ENCODE measurements at regions not wholly inside any gene's neighbourhood (a gene's known extent, or its start where the extent isn't known, plus 50 kb on each side); places are given as distances from the start of the nearest gene placed in this dataset.

GRCh38 chr5:23433534-23434315, 73.7 kb upstream of the PRDM9 start:
- H2BK12ac ChIP-seq (ENCODE audit: insufficient read length, low read depth, low read length) = no peak overlapping the region

More at GRCh38 chr5:23433534-23434315, 73.7 kb upstream of the PRDM9 start:
- Histone ChIP-seq H3K79me2 (ENCODE audit: insufficient read depth, low read length) (no peaks in the 10 kb centered on the region), H3K14ac (ENCODE audit: insufficient read depth, low read length) (no peak overlapping the region), H4K8ac (replicated peaks; ENCODE audit: insufficient read length, low read depth, low read length) (no peak overlapping the region), H3K23me2 (ENCODE audit: insufficient read length, low read depth, low read length, poor library complexity, severe bottlenecking) (no peaks in the 10 kb centered on the region), H3K18ac (ENCODE audit: insufficient read length, low read depth, low read length) (no peak overlapping the region), H3K27me3 (ENCODE audit: insufficient read depth, low read length) (no peaks in the 10 kb centered on the region), H2BK20ac (ENCODE audit: low read depth, low read length, poor library complexity, severe bottlenecking) (no peak overlapping the region), H4K20me1 (ENCODE audit: control insufficient read depth, insufficient read depth, insufficient read length) (no peaks in the 10 kb centered on the region), H3K23ac (ENCODE audit: insufficient read length, low read depth, low read length) (no peak overlapping the region), H2AK5ac (ENCODE audit: insufficient read length, low read length) (no peak overlapping the region), H3K4ac (ENCODE audit: low read depth, low read length) (no peak overlapping the region), H3K9me3 (ENCODE audit: control insufficient read depth, low read depth, low read length) (no peaks in the 10 kb centered on the region), H2BK120ac (ENCODE audit: low read depth, low read length, poor library complexity, severe bottlenecking) (no peak overlapping the region), H4K91ac (ENCODE audit: insufficient read length, low read depth, low read length) (no peak overlapping the region), H3K56ac (ENCODE audit: insufficient read length, low read depth, low read length) (no peak overlapping the region), H2BK5ac (ENCODE audit: insufficient read length, low read length) (no peak overlapping the region), H2BK15ac (ENCODE audit: low read depth, low read length) (no peak overlapping the region), H2AFZ (ENCODE audit: low read length) (no peak overlapping the region), H3K27ac (ENCODE audit: insufficient read length, low read depth, low read length) (no peak overlapping the region), H3K79me1 (ENCODE audit: insufficient read depth, low read depth, low read length, poor library complexity, severe bottlenecking) (no peaks in the 10 kb centered on the region), H3T11ph (ENCODE audit: low read length) (no peak overlapping the region), H3K4me2 (ENCODE audit: insufficient read depth, insufficient read length, low read length) (no peak overlapping the region), H4K5ac (ENCODE audit: insufficient read length, low read depth, low read length) (no peak overlapping the region), H3K4me1 (ENCODE audit: insufficient read depth, low read length) (no peaks in the 10 kb centered on the region), H3K9ac (ENCODE audit: extremely low read depth, insufficient read length, low read length) (no peak overlapping the region)
- no peaks in the 10 kb centered on the region for H3K4me1 Mint-ChIP-seq
- no peak overlapping the region for H3K4me3 Mint-ChIP-seq
- no peak overlapping the region for H3K27ac Mint-ChIP-seq
- DNase-seq = no peak
- no peaks in the 10 kb centered on the region for H3K27me3 Mint-ChIP-seq (ENCODE audit: low read depth)
- peaks cover 0 to 8% (median 0%) of the 10 kb centered on the region in 3 experiments; a peak in 3 of 7 replicates for H3K36me3 Mint-ChIP-seq (ENCODE audit: insufficient read depth in 1 of 3, low read depth in 3 of 3)
- no peaks in the 10 kb centered on the region; a peak in 2 of 5 replicates for H3K9me3 Mint-ChIP-seq
- TF ChIP-seq CTCF (conservative IDR thresholded peaks at IDR 0.05) = no peak
- no CpG with 5 or more reads among the region's 8 CpGs for WGBS (ENCODE audit: extremely low coverage, insufficient read length, low lambda C conversion rate)

Data from H9 (cell line).